OCI-LY7 (cell line): ENCODE measurements at regions not wholly inside any gene's neighbourhood (a gene's known extent, or its start where the extent isn't known, plus 50 kb on each side); places are given as distances from the start of the nearest gene placed in this dataset.

Source experiments
- EZH2phosphoT487 ChIP-seq: fragments of 200-600 bp; sonication (generic); IDR thresholded peaks from 2 replicates; pipeline ENCODE4 v1.6.1; 2018; ENCODE audit warnings: low read depth, borderline replicate concordance, mild to moderate bottlenecking, mixed run types, antibody characterized with exemption, low read length, moderate library complexity, mixed read lengths
- TF ChIP-seq, protein P1 (sequence below): fragments of 200-600 bp; sonication (generic); conservative IDR thresholded peaks from 2 replicates; pipeline ENCODE4 v1.5.1; 2014; ENCODE audit warnings: mild to moderate bottlenecking, antibody characterized with exemption, low read length, moderate library complexity, mixed read lengths

DNA sequence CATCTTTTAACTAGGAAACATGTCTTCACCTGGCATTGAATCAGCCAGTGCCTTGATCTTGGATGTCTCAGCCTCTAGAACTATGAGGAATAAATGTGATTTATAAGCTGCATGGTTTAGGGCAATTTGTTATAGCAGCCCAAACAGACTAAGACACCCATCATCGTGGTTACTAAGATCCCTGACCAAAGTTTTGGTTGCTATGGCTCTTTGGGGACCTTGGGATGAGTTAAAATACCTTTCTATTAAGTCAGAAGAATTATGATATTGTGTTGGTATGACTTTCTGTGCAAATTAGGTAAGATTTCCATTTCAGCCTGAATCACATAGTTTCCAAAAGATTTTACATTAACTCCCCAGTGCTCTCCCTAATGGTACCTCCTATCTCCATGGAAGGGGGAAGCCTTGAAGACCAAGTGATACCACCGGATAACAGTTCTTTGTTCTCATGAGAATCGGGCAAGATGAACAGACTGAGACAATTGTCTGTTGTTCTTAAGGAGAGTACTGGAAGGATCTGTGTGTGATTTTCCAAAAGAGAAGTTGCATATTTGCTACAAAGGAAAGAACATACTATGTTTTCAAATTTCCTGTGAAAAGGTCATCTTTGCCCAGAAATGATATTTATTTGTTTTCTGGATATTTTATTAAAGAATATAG is 60.4 kb upstream of the UBASH3B start:
- TF ChIP-seq, protein P1, sequence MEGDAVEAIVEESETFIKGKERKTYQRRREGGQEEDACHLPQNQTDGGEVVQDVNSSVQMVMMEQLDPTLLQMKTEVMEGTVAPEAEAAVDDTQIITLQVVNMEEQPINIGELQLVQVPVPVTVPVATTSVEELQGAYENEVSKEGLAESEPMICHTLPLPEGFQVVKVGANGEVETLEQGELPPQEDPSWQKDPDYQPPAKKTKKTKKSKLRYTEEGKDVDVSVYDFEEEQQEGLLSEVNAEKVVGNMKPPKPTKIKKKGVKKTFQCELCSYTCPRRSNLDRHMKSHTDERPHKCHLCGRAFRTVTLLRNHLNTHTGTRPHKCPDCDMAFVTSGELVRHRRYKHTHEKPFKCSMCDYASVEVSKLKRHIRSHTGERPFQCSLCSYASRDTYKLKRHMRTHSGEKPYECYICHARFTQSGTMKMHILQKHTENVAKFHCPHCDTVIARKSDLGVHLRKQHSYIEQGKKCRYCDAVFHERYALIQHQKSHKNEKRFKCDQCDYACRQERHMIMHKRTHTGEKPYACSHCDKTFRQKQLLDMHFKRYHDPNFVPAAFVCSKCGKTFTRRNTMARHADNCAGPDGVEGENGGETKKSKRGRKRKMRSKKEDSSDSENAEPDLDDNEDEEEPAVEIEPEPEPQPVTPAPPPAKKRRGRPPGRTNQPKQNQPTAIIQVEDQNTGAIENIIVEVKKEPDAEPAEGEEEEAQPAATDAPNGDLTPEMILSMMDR: no peak
- no peak for TF ChIP-seq EZH2phosphoT487
